Frontal cortex (tissue), 3 donors: ENCODE measurements at regions not wholly inside any gene's neighbourhood (a gene's known extent, or its start where the extent isn't known, plus 50 kb on each side); places are given as distances from the start of the nearest gene placed in this dataset.
A peak's percentile ranks its signal among the peaks of the same experiment; 100 is the strongest.
"Not testable (repeated sequence)": the region's sequence is repeated elsewhere in the genome, so short reads cannot be mapped to it uniquely, and the experiment has no call there.

Source experiments
- DNase-seq, 2 donors: peaks; one replicate each; pipeline ENCODE4 v3.0.0; 2012; ENCODE audit warnings: low spot score in 2 of 2
- FAIRE-seq: peaks from 2 replicates; lab custom pipeline; 2012; peaks lifted over from hg19 to GRCh38; lab: Jason Lieb, UNC
- donor health status: control.
- donor health status: control.
- donor health status: control.

DNA sequence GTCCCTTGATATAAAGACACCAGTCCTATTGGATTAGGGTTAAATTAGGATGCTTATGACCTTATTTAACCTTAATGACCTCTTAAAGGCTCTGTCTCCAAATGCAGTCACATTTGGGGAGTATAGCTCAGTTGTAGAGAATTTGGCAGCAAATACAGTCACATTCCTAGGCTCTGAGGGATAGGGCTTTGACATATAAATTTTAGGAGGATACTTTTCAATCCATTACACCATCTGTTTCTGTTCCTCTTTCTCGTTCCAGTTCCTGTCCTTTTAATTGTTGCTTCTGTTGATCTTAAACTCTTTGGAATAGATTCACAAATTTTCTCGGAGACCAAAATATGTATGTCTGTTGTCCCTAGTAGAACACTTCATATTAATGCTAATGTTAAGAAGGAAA, 390.0 kb upstream of the PCSK5 start:
- no peak for FAIRE-seq
- no peak for DNase-seq

DNA sequence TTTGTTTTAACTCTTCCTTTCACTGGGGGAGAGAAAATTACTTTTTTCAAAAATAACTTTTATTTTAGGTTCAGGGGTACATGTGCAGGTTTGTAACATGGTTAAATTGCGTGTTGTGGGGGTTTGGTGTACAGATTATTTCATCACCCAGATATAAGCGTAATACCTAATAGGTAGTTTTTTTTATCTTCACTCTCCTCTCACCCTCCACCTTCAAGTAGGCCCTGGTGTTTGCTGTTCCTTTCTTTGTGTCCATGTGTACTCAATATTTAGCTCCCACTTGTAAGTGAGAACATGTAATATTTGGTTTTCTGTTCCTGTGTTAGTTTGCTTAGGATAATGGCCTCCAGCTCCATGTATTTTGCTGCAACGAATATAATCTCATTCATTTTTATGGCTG, 389.5 kb upstream of the PCSK5 start:
- FAIRE-seq: not testable (repeated sequence)

DNA sequence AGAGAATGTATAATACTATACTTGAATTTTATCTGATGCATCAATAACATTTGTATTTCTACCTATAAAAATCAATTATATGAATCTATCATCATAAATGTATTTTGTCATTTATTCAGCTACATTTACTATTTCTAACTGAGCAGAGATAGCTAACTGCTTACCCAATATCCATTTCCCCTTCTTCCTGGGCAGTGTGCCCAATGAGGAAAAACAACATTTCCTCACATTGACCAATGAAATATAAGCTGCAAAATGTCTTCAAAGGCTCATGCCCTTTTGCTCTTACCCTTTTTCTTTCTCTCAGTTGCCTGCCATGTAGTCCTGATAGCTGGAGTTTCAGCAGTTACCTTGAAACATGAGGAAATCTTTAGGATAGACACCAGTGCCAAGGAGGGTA, 385.8 kb upstream of the PCSK5 start:
- peak; percentile 33 for FAIRE-seq

More for the DNA sequence above, 389.5 kb upstream of the PCSK5 start:
- not testable (repeated sequence) for DNase-seq

DNA sequence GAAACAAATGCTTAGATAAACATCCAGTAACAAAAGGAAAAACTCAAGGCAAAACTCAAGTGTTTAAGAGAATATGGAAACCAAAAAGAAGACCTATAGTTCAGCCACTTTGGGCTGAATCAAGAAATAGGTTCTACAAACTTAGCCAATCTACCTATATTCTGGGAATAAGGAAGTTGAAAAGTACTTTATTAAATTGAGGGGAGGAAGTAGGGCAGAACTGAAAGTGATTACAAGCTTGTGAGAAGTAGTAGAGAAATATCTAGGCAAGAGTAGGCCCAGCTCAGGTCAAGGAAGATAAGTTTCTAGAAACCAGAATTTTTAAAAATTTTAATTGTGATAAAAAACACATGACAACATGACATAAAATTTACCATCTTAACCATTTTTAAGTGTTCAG, 384.8 kb upstream of the PCSK5 start:
- FAIRE-seq: no peak
- no peak for DNase-seq

More for the DNA sequence above, 385.8 kb upstream of the PCSK5 start:
- DNase-seq: no peak

DNA sequence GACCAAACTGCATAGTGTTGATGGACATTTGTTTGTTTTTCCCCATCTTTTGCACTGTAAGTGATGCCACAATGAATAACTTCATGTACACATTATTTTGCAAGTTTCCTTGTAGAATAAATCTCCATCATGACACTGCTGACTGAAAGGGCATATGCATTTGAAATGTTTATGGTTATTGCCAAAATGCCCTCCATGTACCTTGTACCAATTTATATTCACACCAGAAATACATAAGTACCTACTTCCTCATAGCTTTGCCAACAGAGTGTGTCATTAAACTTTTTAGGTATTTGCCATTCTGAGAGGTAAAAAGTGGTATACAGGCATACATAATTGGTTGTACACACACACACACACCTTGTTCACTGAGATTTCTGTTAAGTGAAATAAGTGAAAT, 361.0 kb upstream of the PCSK5 start:
- FAIRE-seq (no peak), DNase-seq (no peak)

DNA sequence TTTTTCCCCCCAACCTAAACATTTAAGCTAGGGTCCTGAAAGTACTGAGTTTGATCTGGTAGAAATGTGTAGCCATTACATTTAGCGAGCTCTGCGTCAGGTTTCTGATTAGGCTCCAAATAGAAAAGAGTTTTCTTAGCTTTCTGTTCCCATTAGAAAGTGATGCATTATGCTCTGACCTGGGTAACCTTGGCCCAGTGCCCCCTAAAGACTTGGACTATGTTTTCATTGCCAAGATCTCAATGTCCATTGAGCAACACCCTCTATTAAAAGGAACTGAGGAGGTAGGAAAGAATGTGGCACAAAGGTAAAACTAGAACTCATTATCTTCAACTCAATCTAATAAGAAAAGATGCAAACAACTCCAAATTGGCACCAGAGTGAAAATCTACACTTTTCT, 358.9 kb upstream of the PCSK5 start:
- DNase-seq (no peak), FAIRE-seq (no peak)

DNA sequence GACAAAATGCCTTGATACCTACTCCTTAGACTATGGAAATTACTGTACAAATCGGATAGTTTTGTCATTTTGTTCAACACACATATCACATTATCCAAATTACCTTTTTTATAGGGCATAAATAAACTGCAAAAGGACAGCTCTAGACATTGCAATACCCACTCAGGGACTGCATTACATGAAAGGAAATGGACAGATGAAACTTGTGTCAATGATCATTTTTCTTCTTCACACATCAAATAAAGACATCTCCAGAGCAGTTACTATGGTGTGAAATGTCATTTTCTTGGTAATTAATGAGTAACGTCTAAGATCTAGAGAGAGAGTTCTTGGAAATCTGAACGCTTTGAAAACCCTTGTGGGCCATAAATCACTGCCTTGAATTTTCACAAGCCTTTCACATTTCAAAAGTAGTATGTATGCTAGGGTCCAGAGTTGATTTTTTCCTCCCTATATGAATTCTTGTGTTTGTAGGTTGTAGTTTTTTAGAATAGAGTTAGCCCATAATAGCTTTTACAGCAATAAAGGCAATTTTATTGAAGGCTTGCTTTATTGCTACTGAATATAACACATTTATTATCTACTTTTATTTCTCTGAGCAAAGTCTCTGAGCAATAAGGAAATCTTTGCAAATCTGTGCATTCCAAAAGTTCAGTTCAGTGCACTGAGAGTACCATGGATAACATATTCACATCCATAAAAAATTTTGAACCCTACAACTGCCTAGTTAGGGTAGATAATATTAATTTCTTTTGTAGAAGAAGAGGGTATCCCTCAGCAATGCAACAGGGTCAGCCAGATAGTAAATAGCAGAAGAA, 358.0 kb upstream of the PCSK5 start:
- DNase-seq (no peak), FAIRE-seq (no peak)

DNA sequence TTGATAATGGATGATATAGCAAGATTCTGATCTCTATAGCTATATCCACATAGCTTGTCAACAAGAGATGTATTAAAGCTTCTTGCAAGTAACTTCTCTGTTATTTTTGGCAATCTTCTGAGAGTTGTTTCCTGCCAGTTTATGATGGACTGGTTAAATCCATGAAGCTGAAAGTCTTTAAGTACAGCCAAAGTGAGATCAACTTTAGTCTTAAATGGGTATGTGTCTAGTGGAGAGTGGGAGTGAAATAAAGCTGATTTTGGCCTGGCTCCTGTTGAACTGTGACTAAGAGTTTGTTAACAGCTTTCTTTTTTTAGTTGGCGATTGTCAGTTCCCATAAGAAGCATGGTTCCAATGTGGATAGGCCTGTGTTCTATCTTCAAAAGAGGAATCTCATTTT, 350.9 kb upstream of the PCSK5 start:
- DNase-seq: no peak
- no peak for FAIRE-seq

DNA sequence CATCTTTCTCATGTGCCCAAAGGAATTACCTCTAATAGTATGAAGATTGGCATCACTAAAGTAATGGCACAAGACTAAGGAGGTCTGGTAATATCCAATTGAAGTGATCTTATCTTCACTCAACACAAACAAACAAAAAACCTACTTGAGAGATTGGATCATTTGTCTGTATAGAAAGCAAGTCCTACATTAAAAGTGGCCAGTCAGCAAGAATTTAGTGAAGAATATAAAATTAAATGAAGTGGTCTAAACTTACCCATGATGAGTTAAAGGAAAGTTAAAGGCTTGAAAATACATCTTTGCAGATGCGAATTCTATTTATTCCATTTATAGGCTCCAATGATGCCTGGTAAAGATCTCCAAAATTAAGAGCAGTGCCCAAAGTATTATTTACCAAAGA, 350.3 kb upstream of the PCSK5 start:
- no peak for DNase-seq
- FAIRE-seq: no peak

DNA sequence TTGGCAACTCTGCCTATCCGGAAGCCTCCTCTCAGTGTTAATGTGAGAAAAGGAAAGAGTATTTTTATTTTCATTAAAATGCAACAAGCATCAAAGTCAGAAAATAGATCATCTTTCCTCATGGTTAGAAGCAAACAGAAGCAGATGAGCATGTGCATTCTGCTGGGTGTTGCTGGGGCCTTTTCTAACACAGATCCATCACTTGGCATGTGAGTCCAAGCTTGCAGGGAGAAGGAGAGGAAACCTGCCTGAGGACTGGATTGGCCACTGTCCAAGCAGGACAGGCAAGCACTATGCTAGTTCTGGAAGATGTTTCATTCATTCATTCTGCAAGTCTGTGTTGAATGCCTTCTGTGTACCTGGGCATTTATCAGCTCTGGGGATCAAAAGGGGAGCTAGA, 348.7 kb upstream of the PCSK5 start:
- no peak for DNase-seq
- FAIRE-seq: no peak

DNA sequence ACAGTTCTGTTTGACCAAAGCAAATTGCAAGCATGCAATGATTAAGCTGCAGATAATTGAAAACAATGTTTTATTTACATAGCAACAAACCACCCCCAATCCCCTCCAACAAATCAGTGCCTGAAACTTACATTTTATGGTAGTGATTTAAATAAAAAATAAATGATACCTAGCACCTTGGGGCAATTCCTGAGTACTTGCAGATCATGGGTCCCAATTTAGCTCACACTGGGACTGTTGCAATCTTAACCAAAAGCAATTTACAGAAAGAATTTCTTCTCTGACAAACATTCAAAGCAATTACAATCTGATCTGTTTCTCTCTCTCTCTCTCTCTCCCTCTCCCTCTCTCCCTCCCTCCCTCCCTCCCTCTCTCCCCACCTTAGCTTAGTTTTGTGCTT, 345.7 kb upstream of the PCSK5 start:
- DNase-seq (no peak), FAIRE-seq (no peak)

DNA sequence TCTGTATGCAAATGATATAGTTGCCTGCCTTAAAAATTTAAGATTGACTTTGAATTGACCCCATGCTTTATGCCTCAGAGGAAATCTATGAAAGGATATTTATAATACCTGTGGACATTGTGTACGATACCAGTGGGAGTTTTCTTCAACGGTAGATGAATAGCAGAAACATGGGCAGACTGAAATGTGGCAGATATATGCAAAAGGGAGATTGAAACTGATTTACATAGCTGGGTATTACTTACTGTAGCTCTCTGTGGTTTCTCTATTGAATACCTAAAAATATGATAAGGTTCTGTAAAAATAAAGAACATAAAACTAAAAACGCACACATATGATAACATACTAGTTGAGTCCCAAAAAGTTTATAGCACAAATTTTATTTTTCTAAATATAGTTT, 345.2 kb upstream of the PCSK5 start:
- DNase-seq: no peak
- no peak for FAIRE-seq

DNA sequence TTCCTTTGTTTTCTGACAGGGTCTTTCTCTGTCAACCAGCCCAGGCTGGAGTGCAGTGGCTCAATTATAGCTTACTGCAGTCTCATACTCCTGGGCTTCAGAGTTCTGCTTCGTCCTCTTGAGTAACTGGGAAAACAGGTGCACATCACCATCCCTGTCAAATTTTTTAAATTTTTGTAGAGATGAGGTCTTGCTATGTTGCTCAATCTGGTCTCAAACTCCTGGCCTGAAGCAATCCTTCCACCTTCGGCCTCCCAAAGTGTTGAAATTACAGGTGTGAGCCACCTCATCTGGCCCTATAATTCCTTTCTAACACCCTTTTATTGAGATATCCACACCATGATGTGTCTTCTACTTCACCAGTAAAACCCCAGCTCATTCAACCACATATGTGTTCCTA, 341.6 kb upstream of the PCSK5 start:
- DNase-seq (no peak), FAIRE-seq (no peak)

DNA sequence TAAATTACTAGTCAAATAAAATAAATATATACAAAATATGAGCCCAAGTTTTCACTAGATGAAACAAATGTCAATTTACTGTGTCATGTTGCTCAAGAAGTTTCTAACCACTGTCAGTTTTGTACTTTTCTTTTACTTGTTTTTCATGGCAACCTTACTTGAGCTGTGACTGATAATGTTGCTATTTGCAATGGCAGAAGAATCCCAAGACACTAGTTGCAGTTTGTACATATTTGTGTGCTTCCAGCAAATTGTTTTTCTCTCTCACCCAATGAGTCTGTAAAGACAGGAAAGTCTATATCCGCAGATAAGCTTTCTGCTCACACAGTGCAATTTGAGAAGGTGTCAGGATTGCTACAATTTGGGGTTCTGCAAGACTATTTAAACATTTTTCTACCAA, 338.6 kb upstream of the PCSK5 start:
- FAIRE-seq (no peak), DNase-seq (no peak)

DNA sequence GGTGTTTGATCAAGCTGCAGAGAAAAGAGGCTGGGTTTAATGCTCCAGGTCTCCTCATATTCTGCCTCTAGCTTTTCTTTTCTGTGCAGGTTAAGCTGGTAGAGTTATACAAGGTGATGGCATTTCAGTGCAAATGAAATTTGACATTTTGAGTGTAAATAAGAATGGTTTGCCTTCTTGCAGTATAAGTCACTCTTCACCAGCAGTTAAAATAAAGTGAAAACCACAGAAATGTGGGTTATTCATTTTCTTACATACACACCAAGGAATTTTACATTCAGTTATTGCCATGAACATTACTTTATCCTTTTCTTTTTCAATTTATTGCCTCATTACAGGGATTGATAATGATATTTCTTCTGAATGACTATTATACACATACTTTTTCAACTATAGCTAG, 337.5 kb upstream of the PCSK5 start:
- DNase-seq (no peak), FAIRE-seq (no peak)

DNA sequence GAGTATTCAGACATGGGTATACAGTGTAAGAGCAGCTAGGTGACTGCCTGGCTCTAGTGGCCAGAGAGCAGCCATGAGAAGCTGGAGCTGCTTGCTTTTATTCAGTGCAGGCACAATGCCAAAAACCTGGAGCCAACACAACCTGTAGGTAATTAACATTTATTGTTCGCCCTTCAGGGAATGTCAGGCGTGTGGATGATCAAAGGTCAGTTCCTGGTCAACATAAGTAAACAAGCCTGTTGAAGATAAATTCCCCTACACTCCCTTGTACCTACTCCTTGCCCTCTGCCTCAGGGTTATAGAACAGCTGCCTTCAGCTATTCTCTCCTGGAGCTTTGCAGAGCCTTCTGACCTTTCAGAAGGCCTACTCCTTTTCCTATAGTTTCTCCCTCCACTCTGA, 323.7 kb upstream of the PCSK5 start:
- not testable (repeated sequence) for FAIRE-seq, DNase-seq

DNA sequence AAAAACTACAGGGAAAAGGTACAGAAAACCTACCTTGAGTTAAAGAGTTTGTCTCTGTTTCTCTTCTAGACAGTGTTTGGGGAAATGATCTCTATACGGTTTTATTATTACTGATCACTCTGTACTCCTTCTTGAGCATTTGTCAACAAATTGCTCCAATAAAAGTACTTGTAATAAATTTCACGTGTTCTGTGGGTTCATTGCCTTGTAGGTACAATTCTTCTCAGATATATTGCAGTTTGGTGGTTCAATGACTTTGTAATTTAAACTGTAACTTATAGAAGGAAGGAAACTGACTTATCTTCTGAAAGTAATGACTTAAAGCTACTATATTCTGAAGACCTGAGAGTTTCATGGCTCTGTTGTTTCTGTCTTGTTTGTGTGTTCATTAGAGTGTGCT, 319.9 kb upstream of the PCSK5 start:
- DNase-seq (no peak), FAIRE-seq (no peak)

DNA sequence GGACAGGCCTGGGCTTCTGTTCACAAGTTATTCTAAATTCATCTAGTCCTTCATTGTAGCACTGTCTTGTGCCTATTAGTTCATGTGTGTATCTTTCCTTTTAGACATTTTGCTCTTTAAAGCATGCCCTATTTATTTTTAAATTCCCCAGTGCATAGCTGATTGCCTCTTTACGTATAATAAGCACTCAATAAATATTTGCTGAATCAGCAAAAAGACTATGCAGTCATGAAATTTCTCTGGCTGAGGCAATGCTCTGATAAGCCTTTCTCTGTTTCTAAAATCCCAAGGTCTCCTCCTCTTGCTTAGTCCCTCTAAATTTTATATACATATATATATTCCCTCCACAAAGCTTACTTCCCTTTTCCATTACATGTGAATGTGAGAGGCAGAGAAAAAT, 315.9 kb upstream of the PCSK5 start:
- FAIRE-seq: no peak

DNA sequence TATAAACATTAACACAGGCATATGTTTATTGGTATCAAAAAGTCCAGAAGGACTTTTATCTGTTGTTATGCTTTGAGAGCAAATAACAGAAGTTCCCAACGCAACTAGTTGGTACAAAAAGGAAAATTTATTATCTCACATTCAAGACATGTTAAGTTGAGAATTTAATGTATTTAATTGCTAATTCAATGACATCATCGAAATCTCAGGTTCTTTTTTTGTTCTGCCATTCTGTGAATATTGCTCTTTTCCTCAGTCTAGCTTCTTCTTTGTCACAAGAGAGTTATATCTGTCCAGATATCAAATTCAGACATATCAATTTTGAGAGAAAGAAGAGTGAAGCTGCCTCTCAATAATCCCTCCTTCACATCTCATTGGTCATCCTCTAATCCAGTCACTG, 307.6 kb upstream of the PCSK5 start:
- DNase-seq: no peak
- no peak for FAIRE-seq

More for the DNA sequence above, 315.9 kb upstream of the PCSK5 start:
- no peak for DNase-seq

DNA sequence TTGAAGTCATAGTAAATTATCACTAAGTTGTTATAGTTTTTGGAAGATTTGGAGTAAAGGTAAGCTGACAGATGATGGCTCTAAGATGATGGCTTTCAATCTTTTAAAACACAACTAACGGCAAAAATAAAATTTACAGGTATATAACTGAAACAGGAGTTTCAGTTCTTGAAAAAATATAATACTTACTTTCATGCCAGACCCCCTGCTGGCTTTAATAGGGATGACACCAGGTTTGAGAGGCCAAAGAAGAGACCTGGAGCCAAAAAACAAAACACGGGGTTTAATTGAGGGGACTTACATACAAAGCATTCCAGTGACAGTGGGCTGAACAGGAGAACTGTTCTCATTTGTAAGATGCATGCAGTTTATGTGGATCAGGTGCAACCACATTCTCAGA, 301.7 kb upstream of the PCSK5 start:
- FAIRE-seq (no peak), DNase-seq (no peak)

DNA sequence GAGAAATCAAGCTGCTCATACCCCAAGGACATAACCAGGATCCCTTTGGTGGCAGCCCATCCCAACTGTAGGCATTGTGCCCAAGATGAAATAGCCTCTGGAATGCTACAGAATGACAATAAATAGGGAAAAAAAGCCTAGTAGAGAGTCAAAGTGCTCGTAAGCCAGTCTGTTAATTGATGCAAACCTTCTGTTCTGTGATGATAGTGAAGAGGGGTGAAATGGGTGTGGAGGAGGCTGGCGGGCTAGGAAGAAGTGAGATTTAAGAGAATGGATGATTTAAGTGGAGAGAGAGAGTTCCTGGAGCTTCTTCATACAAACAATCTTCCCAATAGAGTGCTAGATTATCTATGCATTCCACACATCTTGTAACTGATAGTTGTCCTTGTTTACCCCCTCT, 301.0 kb upstream of the PCSK5 start:
- FAIRE-seq: no peak

DNA sequence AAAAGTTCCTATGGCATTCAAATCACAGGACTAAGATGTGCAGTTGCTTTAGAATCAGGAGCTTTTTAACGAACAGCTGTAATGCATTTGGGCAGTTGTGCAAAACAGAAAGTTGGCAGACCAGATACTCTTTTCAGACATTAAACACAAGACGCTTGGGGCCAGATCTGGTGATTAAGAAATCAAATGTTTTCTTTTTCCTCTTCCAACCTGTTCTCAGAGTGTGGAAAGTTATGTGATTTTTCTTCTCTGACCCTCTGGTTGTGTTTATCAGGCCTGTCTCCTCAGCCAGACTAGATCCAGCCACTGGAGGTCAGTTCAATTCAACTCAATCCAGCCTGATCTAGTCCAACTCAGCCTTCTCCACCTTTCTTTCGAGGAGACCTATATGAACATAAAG, 298.5 kb upstream of the PCSK5 start:
- FAIRE-seq (no peak), DNase-seq (no peak)

More for the DNA sequence above, 301.0 kb upstream of the PCSK5 start:
- no peak for DNase-seq
